ENCODE measurements at regions not wholly inside any gene's neighbourhood (a gene's known extent, or its start where the extent isn't known, plus 50 kb on each side); places are given as distances from the start of the nearest gene placed in this dataset.

- TF ChIP-seq, protein P1, sequence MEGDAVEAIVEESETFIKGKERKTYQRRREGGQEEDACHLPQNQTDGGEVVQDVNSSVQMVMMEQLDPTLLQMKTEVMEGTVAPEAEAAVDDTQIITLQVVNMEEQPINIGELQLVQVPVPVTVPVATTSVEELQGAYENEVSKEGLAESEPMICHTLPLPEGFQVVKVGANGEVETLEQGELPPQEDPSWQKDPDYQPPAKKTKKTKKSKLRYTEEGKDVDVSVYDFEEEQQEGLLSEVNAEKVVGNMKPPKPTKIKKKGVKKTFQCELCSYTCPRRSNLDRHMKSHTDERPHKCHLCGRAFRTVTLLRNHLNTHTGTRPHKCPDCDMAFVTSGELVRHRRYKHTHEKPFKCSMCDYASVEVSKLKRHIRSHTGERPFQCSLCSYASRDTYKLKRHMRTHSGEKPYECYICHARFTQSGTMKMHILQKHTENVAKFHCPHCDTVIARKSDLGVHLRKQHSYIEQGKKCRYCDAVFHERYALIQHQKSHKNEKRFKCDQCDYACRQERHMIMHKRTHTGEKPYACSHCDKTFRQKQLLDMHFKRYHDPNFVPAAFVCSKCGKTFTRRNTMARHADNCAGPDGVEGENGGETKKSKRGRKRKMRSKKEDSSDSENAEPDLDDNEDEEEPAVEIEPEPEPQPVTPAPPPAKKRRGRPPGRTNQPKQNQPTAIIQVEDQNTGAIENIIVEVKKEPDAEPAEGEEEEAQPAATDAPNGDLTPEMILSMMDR (IDR thresholded peaks at IDR 0.05; ENCODE audit: low read depth, low read length) = no peak
- no peak overlapping the region for H3K4me3 ChIP-seq (ENCODE audit: low read depth, low read length)
Observed at GRCh38 chr5:27742805-27743204, 704.4 kb upstream of the CDH9 start.

GRCh38 chr5:27734838-27735237 is 696.5 kb upstream of the CDH9 start:
- TF ChIP-seq, protein P1 (IDR thresholded peaks at IDR 0.05; ENCODE audit: low read depth, low read length) = no peak
- H3K4me3 ChIP-seq (ENCODE audit: low read depth, low read length) = no peak overlapping the region

GRCh38 chr5:27733237-27733636 is 694.9 kb upstream of the CDH9 start:
- H3K4me3 ChIP-seq (ENCODE audit: low read depth, low read length) = no peak overlapping the region
- TF ChIP-seq, protein P1 (IDR thresholded peaks at IDR 0.05; ENCODE audit: low read depth, low read length) = no peak

GRCh38 chr5:27727254-27727653 is 688.9 kb upstream of the CDH9 start:
- TF ChIP-seq, protein P1 (IDR thresholded peaks at IDR 0.05; ENCODE audit: low read depth, low read length) = no peak
- no peak overlapping the region for H3K4me3 ChIP-seq (ENCODE audit: low read depth, low read length)

- TF ChIP-seq, protein P1 (IDR thresholded peaks at IDR 0.05; ENCODE audit: low read depth, low read length) = no peak
- H3K4me3 ChIP-seq (ENCODE audit: low read depth, low read length) = no peak overlapping the region
Observed at GRCh38 chr5:27722337-27722736, 684.0 kb upstream of the CDH9 start.

GRCh38 chr5:27708534-27708933 is 670.1 kb upstream of the CDH9 start:
- no peak overlapping the region for H3K4me3 ChIP-seq (ENCODE audit: low read depth, low read length)
- TF ChIP-seq, protein P1 (IDR thresholded peaks at IDR 0.05; ENCODE audit: low read depth, low read length) = no peak

GRCh38 chr5:27706832-27707231 is 668.4 kb upstream of the CDH9 start:
- TF ChIP-seq, protein P1 (IDR thresholded peaks at IDR 0.05; ENCODE audit: low read depth, low read length) = no peak
- no peak overlapping the region for H3K4me3 ChIP-seq (ENCODE audit: low read depth, low read length)

Measured in WI38 (cell line).